HG02870 (cell line): ENCODE measurements at regions not wholly inside any gene's neighbourhood (a gene's known extent, or its start where the extent isn't known, plus 50 kb on each side); places are given as distances from the start of the nearest gene placed in this dataset.
"Not testable (repeated sequence)": the region's sequence is repeated elsewhere in the genome, so short reads cannot be mapped to it uniquely, and the experiment has no call there.

ENCODE experiments used
- ATAC-seq: cut with Tn5 transposase; IDR thresholded peaks from one replicate; pipeline ENCODE4 v1.9.1; 2021; ENCODE audit warnings: mild to moderate bottlenecking, moderate library complexity; ENCODE audit not compliant: unreplicated experiment

DNA sequence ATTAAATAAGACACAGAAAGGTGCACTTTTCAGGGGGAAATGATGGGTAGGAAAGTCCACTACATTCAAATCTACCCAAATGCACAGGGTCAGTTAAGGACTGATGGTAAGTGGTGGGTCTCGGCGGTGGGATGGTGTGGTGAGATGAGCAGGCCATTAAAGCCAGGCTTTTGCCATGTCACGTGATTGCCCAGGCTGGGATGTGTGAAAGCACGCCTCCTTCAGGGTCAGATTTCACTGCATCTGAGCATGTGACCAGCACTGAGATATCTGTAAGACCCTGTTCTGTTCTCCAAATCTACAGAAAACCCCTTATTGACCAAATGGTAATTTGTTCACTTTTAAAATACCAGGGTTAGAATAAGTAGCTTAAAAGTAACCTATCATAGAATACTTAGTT is 301.5 kb downstream of the MEX3B start:
- no peak for ATAC-seq

DNA sequence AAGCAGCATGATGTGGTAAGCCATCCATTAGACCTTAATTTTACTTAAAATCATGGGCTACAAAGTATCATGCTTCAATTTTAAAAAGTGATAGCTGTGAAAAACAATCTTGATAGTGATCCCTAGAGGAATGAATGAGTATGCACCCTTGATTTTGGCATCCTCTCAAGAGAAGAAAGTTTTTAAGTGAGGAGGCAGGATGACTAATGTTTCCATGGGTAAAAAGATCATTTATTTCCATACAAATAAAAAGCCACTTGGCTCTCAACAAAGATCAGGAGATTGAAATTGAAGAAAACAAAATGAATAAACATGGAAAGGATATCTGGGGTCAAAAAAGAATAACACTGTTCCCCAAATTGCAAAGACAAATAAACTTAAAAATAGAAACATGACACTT is 305.4 kb downstream of the MEX3B start:
- ATAC-seq: no peak

DNA sequence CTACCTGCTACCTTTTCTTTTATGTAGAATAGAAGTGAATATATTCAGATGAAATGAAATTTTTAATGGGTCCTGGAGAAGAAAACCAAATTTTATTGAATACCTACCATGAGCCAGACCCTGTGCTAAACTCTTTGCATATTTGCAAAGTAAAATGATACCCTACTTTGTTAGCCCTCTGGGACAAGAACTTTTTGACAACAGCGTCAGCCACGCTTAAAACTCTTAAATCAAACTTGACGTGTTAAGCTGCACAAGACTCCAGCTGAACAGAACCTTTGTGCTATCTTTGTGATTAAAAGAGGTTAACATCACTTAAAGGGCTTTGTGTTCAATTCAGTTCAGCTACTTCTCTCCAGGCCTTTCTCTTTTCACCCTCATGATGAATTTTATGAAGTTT is 316.5 kb downstream of the MEX3B start:
- no peak for ATAC-seq

- no peak for ATAC-seq
These were observed 317.1 kb downstream of the MEX3B start for GRCh38 chr15:81728726-81729125.

DNA sequence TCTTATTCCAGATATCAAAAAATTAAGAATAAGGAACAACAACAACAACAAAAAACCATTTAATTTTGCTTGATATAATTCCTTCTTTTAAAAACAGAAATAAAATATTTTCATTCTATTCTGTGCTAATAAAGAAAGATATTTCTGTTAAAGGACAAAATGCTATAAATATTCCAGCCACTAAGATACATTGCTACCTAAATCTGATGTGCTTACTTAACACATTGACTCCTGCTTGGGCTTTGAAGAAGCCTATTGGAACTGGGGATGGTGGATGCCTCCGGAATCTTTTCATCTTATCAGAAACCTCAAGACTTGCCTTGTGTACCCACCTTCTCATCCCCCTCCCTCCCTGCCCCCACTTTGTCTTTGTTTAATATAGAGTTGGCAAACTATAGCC is 320.2 kb downstream of the MEX3B start:
- no peak for ATAC-seq

GRCh38 chr15:81724536-81724935 is 321.3 kb downstream of the MEX3B start:
- ATAC-seq: no peak

DNA sequence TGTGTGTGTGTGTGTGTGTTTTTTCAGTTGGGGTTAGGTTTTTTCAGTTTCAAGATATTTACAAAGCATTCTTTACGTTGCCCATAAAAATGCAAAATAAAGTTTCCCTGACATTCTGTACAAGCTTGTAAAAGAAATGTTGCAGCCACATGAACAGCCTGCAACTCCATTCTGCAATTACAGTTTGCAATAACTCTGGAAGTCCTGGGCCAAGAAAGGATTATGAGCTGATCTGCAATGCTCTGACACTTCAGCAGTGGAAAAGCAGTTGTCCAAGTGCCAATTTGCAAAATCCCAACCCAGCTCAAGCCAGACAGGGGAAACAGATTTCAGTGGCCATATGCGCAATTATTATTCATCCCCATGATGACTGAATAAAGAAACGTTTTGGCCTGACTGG is 322.1 kb downstream of the MEX3B start:
- no peak for ATAC-seq

GRCh38 chr15:81723113-81723651 is 322.6 kb downstream of the MEX3B start:
- ATAC-seq: no peak

- not testable (repeated sequence) for ATAC-seq
These were observed 329.4 kb downstream of the MEX3B start for GRCh38 chr15:81716468-81716867.

DNA sequence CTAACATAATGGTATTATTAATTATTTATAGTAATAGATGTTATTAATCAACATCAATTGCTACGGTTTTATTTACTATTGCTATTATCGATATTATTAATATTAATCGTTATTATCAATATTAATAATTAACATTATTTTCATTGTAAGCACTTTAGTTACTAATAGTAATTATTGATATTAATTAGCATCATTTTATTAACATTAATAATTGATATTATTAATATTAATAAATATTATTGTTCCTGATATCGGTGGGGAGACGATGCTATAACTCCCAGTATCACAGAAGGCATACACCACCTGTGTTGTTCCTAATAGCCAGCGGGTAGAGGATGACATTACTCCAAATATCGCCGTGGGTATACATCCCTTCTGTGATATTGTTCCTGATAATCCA is 335.5 kb downstream of the MEX3B start:
- ATAC-seq: no peak

GRCh38 chr15:81706816-81707346 is 332.9 kb upstream of the TMC3 start:
- not testable (repeated sequence) for ATAC-seq

GRCh38 chr15:81705727-81706126 is 331.7 kb upstream of the TMC3 start:
- not testable (repeated sequence) for ATAC-seq

DNA sequence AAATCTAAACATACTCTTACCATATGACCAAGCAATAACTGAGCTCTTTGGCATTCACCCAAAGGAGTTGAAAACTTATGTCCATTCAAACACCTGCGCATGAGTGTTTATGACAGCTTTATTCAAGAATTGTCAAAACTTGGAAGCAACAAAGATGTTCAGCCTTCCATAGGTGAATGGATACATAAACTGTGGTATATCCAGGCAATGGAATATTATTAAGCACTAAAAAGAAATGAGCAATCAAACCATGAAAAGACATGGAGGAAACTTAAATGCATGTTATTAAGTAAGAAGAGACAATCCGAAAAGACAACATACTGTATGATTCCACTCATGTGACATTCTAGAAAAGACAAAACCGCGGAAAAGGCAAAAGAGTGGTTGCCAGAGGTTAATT is 312.0 kb upstream of the TMC3 start:
- no peak for ATAC-seq

DNA sequence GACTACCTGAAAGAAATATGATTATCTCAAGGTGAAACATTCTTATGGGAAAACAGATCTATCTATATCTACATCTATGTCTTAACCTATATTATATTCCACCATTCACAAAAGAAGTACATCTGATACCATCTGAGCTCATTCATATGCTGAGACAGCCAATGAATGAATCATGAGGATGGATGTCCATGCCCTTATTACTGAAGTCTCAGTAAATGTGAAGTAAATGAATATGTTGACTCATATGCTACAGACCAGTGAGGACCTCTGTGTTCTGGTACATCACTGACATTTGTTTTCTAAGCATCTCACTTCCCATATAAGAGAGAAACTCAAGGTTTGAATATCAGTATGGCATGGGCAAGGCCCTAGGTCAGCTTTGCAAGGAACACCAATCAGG is 311.2 kb upstream of the TMC3 start:
- no peak for ATAC-seq

DNA sequence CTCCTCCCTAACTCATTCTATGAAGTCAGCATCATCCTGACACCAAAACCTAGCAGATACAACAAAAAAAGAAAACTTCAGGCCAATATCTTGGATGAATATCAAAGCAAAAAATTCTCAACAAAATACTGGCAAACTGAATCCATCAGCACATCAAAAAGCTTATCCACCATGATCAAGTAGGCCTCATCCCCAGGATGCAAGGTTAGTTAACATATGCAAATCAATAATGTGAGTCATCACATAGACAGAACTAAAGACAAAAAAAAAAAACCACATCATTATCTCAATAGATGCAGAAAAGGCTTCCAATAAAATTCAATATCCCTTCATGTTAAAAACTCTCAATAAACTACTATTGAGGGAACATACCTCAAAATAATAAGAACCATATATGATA is 306.8 kb upstream of the TMC3 start:
- no peak for ATAC-seq

DNA sequence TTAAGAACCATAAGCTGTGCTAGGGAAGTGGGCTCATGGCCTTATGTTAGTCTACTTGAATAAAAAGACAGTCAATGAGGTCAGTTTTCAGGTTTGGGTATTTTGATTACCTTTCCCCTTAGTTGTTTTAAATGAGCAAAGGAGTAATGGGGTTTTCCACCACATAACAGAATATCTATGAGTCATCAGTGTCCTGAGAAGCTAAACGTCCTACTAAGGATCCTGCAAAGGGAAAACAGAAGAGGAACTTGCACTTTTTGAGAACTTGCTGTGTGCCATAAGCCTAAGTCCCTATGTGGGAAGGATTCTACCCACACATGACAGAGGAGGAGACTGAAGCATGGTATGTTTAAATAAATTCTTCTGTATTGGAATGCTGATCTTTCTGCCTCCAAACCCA is 292.8 kb upstream of the TMC3 start:
- ATAC-seq: no peak

GRCh38 chr15:81660976-81661375 is 287.0 kb upstream of the TMC3 start:
- no peak for ATAC-seq

- ATAC-seq: no peak
These were observed 279.2 kb upstream of the TMC3 start for GRCh38 chr15:81653259-81653658.

- ATAC-seq: no peak
These were observed 271.5 kb upstream of the TMC3 start for GRCh38 chr15:81645470-81645869.

DNA sequence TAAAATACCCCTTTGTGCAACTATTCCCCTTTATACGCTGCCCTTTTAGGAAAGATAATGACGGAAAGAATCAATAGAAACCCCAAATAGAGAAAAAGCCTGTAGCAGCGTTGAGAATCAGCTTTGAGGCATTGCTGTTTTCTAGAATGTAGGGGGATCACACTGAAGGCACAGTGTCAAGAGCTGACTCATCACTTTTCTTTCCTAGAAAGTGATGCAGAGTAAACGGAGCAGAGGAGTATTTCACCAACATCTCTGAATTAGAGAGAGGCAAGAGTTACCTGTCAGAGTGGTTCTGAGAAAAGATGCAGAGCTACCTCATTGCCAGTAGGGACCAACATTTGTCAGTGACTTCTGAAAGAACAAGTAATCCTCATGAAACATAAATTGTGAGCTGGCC is 269.8 kb upstream of the TMC3 start:
- no peak for ATAC-seq

GRCh38 chr15:81642451-81642990 is 268.5 kb upstream of the TMC3 start:
- ATAC-seq: no peak

GRCh38 chr15:81636064-81636463 is 262.1 kb upstream of the TMC3 start:
- ATAC-seq: not testable (repeated sequence)

- no peak for ATAC-seq
These were observed 259.9 kb upstream of the TMC3 start for GRCh38 chr15:81633889-81634288.
